Small intestine (tissue), 7 donors: ENCODE measurements at regions not wholly inside any gene's neighbourhood (a gene's known extent, or its start where the extent isn't known, plus 50 kb on each side); places are given as distances from the start of the nearest gene placed in this dataset.

ENCODE experiments used
- DNase-seq, 2 donors: peaks; one replicate each; pipeline versions ENCODE4 v3.0.0 to v3.0.0-alpha.2; 2013
- FAIRE-seq: peaks from 2 replicates; lab custom pipeline; 2012; peaks lifted over from hg19 to GRCh38; lab: Jason Lieb, UNC
- H3K27ac ChIP-seq, 3 donors: one replicate each; pipeline ENCODE4 v1.5.1; 2013; ENCODE audit warnings: low read length in 2 of 3, mild to moderate bottlenecking in 2 of 3, control low read depth in 1 of 3, inconsistent platforms in 1 of 3, low read depth in 1 of 3, moderate library complexity in 1 of 3
- H3K27me3 ChIP-seq, 3 donors: one replicate each; pipeline ENCODE4 v1.6.1; 2013; ENCODE audit warnings: low read length in 3 of 3, inconsistent platforms in 1 of 3; ENCODE audit not compliant: control insufficient read depth in 3 of 3, insufficient read depth in 3 of 3
- H3K36me3 ChIP-seq, 3 donors: one replicate each; pipeline ENCODE4 v1.6.1; 2013; ENCODE audit warnings: low read length in 3 of 3, inconsistent platforms in 1 of 3, low read depth in 1 of 3, mild to moderate bottlenecking in 1 of 3, moderate library complexity in 1 of 3; ENCODE audit not compliant: control insufficient read depth in 3 of 3, insufficient read depth in 2 of 3
- H3K4me1 ChIP-seq, 3 donors: one replicate each; pipeline ENCODE4 v1.6.1; 2013; ENCODE audit warnings: low read length in 2 of 3, inconsistent platforms in 1 of 3, low read depth in 1 of 3, mild to moderate bottlenecking in 1 of 3, moderate library complexity in 1 of 3; ENCODE audit not compliant: control insufficient read depth in 3 of 3, insufficient read depth in 2 of 3
- H3K4me3 ChIP-seq, 3 donors: one replicate each; pipeline ENCODE4 v1.5.1; 2013; ENCODE audit warnings: low read length in 3 of 3, control low read depth in 1 of 3, inconsistent platforms in 1 of 3, low read depth in 1 of 3, mild to moderate bottlenecking in 1 of 3, moderate library complexity in 1 of 3
- H3K9me3 ChIP-seq, 2 donors: one replicate each; pipeline ENCODE4 v1.6.1; 2013; ENCODE audit warnings: low read depth in 1 of 2, low read length in 1 of 2; ENCODE audit not compliant: control insufficient read depth in 2 of 2, insufficient read depth in 1 of 2
- whole genome bisulfite sequencing, 3 donors: extraction: QIAGEN DNeasy Blood & Tissue Kit; methylation state at CpG; one replicate each; pipeline ENCODE4 v1.1.7; 2013; 5-methylcytosine and 5-hydroxymethylcytosine counted together
- donor health status: healthy with polysubstance abuse.
- donor health status: control.
- donor health status: control.
- donor health status: Bipolar disorder and iron deficiency.
- donor health status: healthy.

DNA sequence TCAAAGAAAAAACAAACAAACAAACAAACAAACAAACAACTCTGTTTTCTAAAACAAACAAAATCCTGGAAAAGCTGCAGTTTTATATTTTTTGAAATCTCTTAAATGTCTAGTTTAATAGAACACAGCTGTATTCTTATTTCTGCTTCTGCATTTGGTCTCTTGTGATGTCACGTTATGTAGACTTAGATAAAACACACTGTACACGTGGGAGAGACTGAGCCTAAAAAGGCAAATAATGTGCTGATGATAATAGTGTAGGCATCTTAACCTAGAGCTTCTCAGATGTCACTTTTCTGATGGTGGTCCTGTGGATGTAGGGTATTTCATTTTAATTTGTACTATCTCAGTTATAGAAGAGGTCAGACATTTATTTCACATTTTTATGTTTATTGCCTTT, 261.7 kb downstream of the UTRN start:
- H3K27me3 ChIP-seq, result no peaks in the 10 kb centered on the region
- no peaks in the 10 kb centered on the region for H3K9me3 ChIP-seq
- H3K36me3 ChIP-seq, result peaks cover 0 to 10% (median 8%) of the 10 kb centered on the region in 3 donors
- FAIRE-seq (no peak), DNase-seq (no peak)
- 76 to 78% (median 77%) methylated on average over 2 of the region's 2 CpGs for WGBS, 3 donors
- no peaks in the 10 kb centered on the region for H3K4me1 ChIP-seq
- no peak overlapping the region for H3K4me3 ChIP-seq
- no peak overlapping the region for H3K27ac ChIP-seq

DNA sequence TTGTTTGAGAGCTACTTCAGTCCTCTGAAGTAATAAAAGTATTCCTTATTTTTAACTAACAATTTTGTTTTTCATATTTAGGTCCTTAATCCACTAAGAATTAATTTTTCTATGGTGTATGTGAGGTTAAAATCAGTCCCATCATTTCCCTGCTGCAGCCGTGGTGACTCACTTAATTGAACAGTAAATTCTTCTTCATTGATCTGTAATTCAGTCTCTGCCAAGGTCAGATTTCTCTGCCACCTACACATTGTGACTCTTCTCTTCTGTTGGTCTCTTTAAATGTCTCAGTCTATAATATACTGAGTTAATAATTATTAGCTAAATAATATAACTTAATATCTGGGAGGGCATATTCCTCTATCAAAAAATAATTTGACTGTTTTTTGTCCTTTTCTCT, 262.3 kb downstream of the UTRN start:
- Histone ChIP-seq H3K4me3 (no peak overlapping the region), H3K36me3 (peaks cover 0 to 8% (median 7%) of the 10 kb centered on the region in 3 donors), H3K27me3 (no peaks in the 10 kb centered on the region), H3K27ac (no peak overlapping the region), H3K4me1 (no peaks in the 10 kb centered on the region), H3K9me3 (no peaks in the 10 kb centered on the region)
- FAIRE-seq (no peak), DNase-seq (no peak)
- 31 to 68% (median 41%) methylated on average over 1 of the region's 1 CpG for WGBS, 3 donors

DNA sequence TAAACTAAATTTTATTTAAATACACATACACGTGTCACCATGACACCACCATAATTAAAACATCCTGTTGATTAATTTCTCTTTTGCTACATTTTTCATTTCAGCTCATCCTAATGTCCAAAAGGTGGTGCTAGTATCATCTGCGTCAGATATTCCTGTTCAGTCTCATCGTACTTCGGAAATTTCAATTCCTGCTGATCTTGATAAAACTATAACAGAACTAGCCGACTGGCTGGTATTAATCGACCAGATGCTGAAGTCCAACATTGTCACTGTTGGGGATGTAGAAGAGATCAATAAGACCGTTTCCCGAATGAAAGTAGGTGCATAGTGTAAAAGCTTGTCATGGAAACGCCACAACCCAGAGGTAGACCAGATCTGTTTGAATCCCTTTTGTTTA, 263.4 kb downstream of the UTRN start:
- FAIRE-seq, result no peak
- peaks cover 0 to 2% (median 2%) of the 10 kb centered on the region in 3 donors for H3K36me3 ChIP-seq
- no peaks in the 10 kb centered on the region for H3K27me3 ChIP-seq
- H3K4me3 ChIP-seq, result no peak overlapping the region
- H3K4me1 ChIP-seq, result no peaks in the 10 kb centered on the region
- 83 to 91% (median 91%) methylated on average over 9 of the region's 9 CpGs for WGBS, 3 donors
- H3K27ac ChIP-seq, result no peak overlapping the region
- DNase-seq, result no peak
- H3K9me3 ChIP-seq, result no peaks in the 10 kb centered on the region

DNA sequence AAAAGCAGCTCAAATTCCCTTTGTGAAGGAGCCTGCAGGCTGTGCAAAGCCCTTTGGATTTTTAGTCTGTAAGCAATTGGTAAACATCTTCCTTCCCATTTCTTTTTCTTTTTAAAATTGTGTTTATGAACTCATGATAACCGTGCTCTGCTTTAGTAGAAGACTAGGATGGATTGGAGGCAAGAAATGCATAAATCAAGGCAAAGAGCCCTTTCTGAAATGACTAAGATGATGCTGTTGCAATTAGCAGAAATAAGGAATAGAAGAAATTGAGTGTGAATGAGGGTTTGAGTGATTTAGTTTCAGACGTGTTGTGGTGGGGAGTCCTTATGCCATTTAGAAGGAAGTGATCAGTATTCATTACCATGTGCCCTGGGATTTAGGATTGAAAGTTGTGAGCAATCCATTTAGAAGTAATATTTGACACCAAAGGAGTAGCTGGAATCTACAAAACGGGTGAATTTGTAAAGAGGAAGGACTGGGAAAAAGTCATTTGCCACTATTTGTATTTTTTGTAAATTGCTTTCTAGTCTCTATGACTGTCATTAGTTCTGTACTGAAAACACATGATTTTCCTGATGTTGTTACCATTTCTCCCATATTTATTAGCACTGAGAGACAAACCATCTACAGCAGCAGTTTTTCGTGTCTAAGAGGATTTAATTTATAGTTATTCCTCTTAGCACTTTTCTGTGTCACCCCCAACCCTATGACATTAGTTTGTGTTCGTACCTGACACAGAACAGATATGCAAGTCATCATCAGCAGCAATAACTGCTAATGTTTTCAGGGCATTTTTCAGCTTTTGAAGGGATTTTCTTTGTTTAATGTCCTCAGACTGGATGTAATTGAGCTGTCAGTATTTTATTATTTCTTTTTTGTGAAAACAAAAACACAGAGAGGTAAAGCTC, 265.0 kb downstream of the UTRN start:
- Histone ChIP-seq H3K27ac (no peak overlapping the region), H3K4me3 (no peak overlapping the region), H3K9me3 (no peaks in the 10 kb centered on the region), H3K27me3 (no peaks in the 10 kb centered on the region), H3K36me3 (peaks cover 0 to 4% (median 2%) of the 10 kb centered on the region in 3 donors), H3K4me1 (no peaks in the 10 kb centered on the region)
- WGBS, 3 donors, result 87 to 92% (median 87%) methylated on average over 5 of the region's 5 CpGs
- DNase-seq, result no peak
- FAIRE-seq, result no peak

DNA sequence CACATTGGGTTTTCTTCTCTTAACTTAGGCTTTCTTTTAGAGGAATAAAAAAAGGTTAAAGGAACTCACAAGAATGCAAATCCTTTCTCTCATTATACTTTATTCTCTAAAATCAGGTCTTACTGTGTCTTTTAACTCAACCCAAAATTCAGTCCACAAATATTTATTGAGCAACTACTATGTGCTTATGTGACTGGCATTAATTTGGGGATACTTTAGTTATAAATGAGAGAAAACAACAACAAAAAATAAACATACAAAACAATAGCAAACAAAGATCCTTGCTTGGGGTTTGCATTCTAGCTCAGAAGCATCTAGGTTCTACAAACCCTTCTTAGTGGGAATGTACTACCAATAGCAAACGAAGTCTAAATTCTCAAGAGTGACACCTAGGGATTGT, 266.2 kb downstream of the UTRN start:
- FAIRE-seq, result no peak
- Histone ChIP-seq H3K36me3 (peaks cover 0 to 8% (median 0%) of the 10 kb centered on the region in 3 donors), H3K27ac (no peak overlapping the region)

DNA sequence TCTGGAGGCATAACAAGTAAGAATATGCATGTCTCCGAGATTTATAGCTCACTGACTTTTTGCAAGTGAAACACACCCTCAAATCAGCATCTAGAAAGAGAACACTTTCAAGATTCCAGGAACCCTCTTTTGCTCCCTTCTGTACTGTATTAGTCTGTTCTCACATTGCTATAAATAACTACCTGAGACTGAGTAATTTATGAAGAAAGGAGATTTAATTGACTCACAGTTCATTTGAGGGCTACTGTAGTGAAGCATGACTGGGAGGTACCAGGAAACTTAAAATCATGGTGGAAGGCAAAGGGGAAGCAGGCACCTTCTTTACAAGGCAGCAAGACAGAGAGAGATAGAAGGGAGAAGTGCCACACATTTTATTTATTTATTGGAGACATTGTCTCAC, 269.9 kb downstream of the UTRN start:
- Histone ChIP-seq H3K36me3 (peaks cover 0 to 6% (median 0%) of the 10 kb centered on the region in 3 donors), H3K27ac (no peak overlapping the region), H3K4me1 (no peaks in the 10 kb centered on the region), H3K4me3 (no peak overlapping the region), H3K9me3 (no peaks in the 10 kb centered on the region), H3K27me3 (no peaks in the 10 kb centered on the region)
- FAIRE-seq (no peak), DNase-seq (no peak)
- 87 to 91% (median 88%) methylated on average over 1 of the region's 1 CpG for WGBS, 3 donors

More for the DNA sequence above, 266.2 kb downstream of the UTRN start:
- no peak for DNase-seq
- Histone ChIP-seq H3K4me3 (no peak overlapping the region), H3K4me1 (no peaks in the 10 kb centered on the region), H3K27me3 (no peaks in the 10 kb centered on the region), H3K9me3 (no peaks in the 10 kb centered on the region)
- WGBS, 3 donors, result 92 to 100% (median 96%) methylated on average over 1 of the region's 1 CpG

DNA sequence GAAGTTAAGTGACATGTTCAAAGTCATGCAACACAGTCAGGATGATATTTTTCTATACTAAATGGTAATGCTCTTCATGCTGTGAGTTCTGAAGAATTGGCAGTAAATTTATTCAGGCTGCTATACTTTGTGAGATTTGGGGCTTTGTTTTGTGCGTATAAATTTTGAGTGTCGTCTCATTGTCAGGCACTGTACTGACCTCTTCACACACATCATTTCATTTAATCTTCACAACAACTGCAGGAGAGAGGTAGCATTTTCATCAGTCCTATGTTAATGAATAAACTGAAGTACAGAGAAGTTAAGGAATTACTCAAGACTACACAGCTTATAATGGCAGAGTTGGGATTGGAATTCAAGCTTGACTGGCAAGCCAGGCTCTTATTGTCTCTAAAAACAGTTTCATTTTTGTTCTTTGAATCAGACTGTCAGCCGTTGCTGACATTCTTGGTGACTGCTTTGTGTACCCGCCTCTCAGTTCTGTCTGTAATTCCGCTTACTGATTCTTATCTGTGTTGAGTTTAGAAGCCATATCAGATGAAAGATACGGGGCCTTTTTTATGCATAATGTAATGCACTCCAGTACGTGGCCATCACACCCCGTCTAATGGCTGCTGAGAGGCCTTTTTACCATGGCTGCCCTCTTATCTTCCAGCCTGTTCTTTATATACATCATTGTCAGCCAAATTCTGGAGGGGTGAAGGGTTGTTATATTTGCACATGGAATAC, 274.9 kb downstream of the UTRN start:
- peak overlapping the region in 1 of 3 donors; percentile 49 for H3K27ac ChIP-seq
- no peaks in the 10 kb centered on the region for H3K4me1 ChIP-seq
- peaks cover 0 to 4% (median 0%) of the 10 kb centered on the region in 3 donors for H3K36me3 ChIP-seq
- H3K9me3 ChIP-seq, result no peaks in the 10 kb centered on the region
- DNase-seq, result peak in 1 of 2 donors; percentile 43
- 54 to 59% (median 58%) methylated on average over 8 of the region's 8 CpGs for WGBS, 3 donors
- no peak overlapping the region for H3K4me3 ChIP-seq
- no peaks in the 10 kb centered on the region for H3K27me3 ChIP-seq
- no peak for FAIRE-seq

DNA sequence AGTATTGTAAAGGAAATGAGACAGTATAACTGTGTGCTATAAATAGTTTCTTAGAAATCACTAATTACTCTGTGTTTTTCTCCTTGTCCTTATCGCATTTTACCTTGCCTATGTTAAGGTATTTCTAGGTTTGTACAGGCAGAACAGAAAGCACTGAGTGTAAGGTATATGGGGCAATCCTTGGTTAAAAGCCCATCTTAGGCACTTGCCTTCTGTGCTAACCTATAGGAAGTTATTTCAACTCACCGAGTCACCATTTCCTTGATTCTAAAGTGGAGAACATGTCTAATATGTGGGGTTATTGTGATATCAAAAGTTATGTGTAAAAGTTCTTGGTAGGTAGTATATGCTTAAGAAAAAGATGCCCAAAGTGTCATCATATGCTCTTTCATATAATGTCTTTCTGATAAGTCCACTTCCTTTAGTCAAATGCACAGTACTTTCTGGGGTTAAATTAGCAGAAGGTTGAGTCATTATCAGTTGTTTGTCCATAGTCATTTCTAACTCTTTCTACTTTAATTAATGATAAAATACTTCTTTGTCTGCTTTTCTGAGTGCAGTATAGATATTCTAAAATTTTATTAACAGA, 276.4 kb downstream of the UTRN start:
- DNase-seq (no peak), FAIRE-seq (no peak)
- Histone ChIP-seq H3K36me3 (no peaks in the 10 kb centered on the region), H3K27me3 (no peaks in the 10 kb centered on the region), H3K4me1 (no peaks in the 10 kb centered on the region), H3K9me3 (no peaks in the 10 kb centered on the region), H3K27ac (no peak overlapping the region), H3K4me3 (no peak overlapping the region)
- WGBS, 3 donors, result 88 to 95% (median 94%) methylated on average over 2 of the region's 2 CpGs
